Gastroesophageal sphincter (tissue), 4 donors: ENCODE measurements at regions not wholly inside any gene's neighbourhood (a gene's known extent, or its start where the extent isn't known, plus 50 kb on each side); places are given as distances from the start of the nearest gene placed in this dataset.

Experiments
- ATAC-seq: fragments of 150-250 bp; one replicate; pipeline ENCODE4 v1.9.1; 2016; ENCODE audit warnings: mild to moderate bottlenecking, moderate library complexity
- H3K27ac ChIP-seq, 4 donors: fragments of 200-600 bp; sonication (generic) in 3 of 4; 1 replicate in 3 of 4; 2 replicates in 1 of 4; pipeline ENCODE4 v1.5.1; 2016 to 2019
- H3K27me3 ChIP-seq: fragments of 200-600 bp; sonication (generic); one replicate; pipeline ENCODE4 v1.5.1; 2019
- H3K36me3 ChIP-seq, 2 donors: fragments of 200-600 bp; sonication (generic); one replicate each; pipeline ENCODE4 v1.5.1; 2019; ENCODE audit warnings: control low read depth in 1 of 2
- H3K4me1 ChIP-seq, 3 donors: fragments of 200-600 bp; sonication (generic); 1 replicate in 2 of 3; 2 replicates in 1 of 3; pipeline ENCODE4 v1.5.1; 2016 to 2019; ENCODE audit warnings: control low read depth in 2 of 3
- H3K4me3 ChIP-seq, 2 donors: fragments of 200-600 bp; sonication (generic); one replicate each; pipeline ENCODE4 v1.5.1; 2019; ENCODE audit warnings: mild to moderate bottlenecking in 1 of 2, moderate library complexity in 1 of 2
- H3K9me3 ChIP-seq, 3 donors: fragments of 200-600 bp; sonication (generic); one replicate each; pipeline ENCODE4 v1.5.1; 2017 to 2019; ENCODE audit warnings: control low read depth in 2 of 3
- EP300 ChIP-seq: sonication (generic); formaldehyde crosslinking; IDR thresholded peaks from one replicate; pipeline ENCODE4 v1.6.1; 2017; ENCODE audit warnings: antibody characterized with exemption, mild to moderate bottlenecking
- POLR2A ChIP-seq, 2 donors: fragments of 450-650 bp; IDR thresholded peaks; one replicate each; pipeline ENCODE4 v1.6.1; 2017; ENCODE audit warnings: antibody characterized with exemption in 2 of 2, mild to moderate bottlenecking in 2 of 2, moderate library complexity in 1 of 2
- POLR2AphosphoS5 ChIP-seq: sonication (generic); formaldehyde crosslinking; IDR thresholded peaks from one replicate; pipeline ENCODE4 v1.6.1; 2017; ENCODE audit warnings: antibody characterized with exemption
- WGBS, 2 donors: methylation state at CpG; one replicate each; pipeline ENCODE4 v1.1.5; 2018; ENCODE audit warnings: low coverage in 1 of 2; 5-methylcytosine and 5-hydroxymethylcytosine counted together
- TF ChIP-seq, protein P1 (sequence below), 4 experiments: fragments of 200-600 bp in 2 of 4; fragments of 450-650 bp in 2 of 4; sonication (generic) in 1 of 4; IDR thresholded peaks; one replicate each; pipeline ENCODE4 v1.5.1; 2017 to 2019; ENCODE audit warnings: antibody characterized with exemption in 4 of 4, mild to moderate bottlenecking in 2 of 4, moderate library complexity in 2 of 4

DNA sequence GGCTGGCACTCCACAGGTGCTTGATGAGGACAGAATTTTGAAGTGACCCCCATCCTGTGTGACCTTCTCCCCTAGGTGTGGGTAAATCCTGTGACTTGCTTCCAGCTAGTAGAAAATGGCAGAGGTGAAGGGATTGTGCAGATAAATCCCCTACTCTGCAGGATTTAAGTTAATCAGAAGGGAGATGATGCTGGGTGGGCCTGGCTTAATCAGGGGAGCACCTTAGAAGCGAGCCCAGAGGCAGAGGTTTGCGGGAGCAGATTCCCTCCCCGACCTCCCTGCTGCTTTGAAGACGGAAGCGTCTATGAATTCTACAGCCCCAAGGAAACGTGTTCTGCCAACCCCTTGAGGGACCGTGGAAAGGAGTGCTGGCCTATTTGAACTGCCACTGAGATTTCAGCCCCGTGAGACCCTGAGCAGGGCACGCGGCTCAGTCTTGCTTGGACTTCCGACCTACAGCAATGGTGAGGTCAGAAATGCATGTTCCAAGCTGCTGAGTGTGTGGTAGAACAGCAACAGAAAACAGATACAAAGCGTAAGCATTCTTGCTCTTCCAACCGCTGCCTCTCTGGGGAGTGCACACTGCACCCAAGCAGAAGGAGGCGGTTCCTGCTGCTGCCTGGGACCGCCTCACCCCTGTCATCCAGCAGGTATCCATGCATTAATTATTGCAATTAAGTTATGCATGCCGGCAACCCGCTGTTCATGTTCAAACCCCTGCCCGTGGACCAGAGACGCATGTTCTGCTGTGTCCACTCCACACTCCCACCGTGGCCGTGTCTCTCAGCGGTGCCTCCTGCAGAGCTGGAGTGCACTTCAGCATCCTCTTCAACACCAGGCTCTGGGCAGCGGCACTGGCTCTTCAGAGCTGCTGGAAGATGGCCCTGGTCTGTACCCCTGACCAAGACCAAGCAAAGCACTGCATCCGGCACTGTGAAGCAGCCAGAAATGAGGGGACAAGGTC is 54.6 kb upstream of the RXRA start:
- H3K9me3 ChIP-seq = no peaks in the 10 kb centered on the region
- 40 to 77% methylated on average over 2 to 7 of the region's 24 CpGs for WGBS, 2 donors
- ATAC-seq = no peak
- H3K27ac ChIP-seq = no peak overlapping the region
- H3K27me3 ChIP-seq = peaks cover 7% of the 10 kb centered on the region
- no peaks in the 10 kb centered on the region for H3K36me3 ChIP-seq
- no peak for TF ChIP-seq POLR2A (IDR thresholded peaks at IDR 0.05)
- TF ChIP-seq, protein P1, sequence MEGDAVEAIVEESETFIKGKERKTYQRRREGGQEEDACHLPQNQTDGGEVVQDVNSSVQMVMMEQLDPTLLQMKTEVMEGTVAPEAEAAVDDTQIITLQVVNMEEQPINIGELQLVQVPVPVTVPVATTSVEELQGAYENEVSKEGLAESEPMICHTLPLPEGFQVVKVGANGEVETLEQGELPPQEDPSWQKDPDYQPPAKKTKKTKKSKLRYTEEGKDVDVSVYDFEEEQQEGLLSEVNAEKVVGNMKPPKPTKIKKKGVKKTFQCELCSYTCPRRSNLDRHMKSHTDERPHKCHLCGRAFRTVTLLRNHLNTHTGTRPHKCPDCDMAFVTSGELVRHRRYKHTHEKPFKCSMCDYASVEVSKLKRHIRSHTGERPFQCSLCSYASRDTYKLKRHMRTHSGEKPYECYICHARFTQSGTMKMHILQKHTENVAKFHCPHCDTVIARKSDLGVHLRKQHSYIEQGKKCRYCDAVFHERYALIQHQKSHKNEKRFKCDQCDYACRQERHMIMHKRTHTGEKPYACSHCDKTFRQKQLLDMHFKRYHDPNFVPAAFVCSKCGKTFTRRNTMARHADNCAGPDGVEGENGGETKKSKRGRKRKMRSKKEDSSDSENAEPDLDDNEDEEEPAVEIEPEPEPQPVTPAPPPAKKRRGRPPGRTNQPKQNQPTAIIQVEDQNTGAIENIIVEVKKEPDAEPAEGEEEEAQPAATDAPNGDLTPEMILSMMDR (IDR thresholded peaks at IDR 0.05) = no peak
- no peak for TF ChIP-seq EP300
- TF ChIP-seq POLR2AphosphoS5 = no peak
- no peak overlapping the region for H3K4me3 ChIP-seq
- peaks cover 0 to 1% (median 0%) of the 10 kb centered on the region in 3 donors for H3K4me1 ChIP-seq

DNA sequence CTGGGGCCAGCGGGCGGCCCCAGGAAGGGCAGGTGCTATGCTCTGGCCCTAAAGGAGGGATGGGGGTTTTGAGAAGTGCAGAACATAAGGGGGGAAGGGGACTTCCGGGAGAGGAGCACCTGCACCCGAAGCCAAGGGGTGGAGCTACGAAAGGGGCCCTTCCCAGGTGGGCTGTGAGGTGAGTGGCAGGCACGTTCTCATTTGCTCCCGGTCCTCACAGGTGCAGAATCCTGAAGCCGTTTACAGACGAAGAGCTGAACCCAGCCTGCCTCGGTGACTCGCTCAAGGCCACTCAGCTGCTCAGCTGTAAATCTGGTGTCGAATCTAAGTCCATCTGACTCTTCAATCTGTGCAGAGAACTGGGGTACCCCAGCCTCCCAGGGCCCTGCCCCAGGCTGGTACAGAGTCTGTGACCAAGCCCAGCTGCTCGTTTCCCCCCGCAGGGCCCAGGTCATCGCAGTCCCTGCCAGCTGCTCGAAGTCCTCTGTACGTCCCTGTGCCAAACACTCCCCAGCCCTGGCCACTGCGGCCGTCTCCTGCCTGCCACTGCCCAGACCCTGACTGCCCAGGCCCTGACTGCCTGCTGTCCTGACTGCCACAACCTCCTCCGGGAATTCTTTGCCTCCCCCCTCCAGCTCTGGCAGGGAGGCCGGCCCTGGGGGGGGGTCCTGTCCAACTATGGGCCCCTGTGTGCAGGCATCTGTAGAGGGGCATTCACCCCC is 53.8 kb upstream of the RXRA start:
- 75 to 79% methylated on average over 4 to 6 of the region's 21 CpGs for WGBS, 2 donors
- Histone ChIP-seq H3K36me3 (no peaks in the 10 kb centered on the region), H3K4me3 (no peak overlapping the region), H3K9me3 (no peaks in the 10 kb centered on the region), H3K27me3 (peaks cover 7% of the 10 kb centered on the region), H3K4me1 (peaks cover 0 to 10% (median 0%) of the 10 kb centered on the region in 3 donors), H3K27ac (no peak overlapping the region)
- ATAC-seq = no peak
- TF ChIP-seq EP300 = no peak
- no peak for TF ChIP-seq POLR2A (IDR thresholded peaks at IDR 0.05)
- no peak for TF ChIP-seq POLR2AphosphoS5
- TF ChIP-seq, protein P1 (IDR thresholded peaks at IDR 0.05) = no peak

DNA sequence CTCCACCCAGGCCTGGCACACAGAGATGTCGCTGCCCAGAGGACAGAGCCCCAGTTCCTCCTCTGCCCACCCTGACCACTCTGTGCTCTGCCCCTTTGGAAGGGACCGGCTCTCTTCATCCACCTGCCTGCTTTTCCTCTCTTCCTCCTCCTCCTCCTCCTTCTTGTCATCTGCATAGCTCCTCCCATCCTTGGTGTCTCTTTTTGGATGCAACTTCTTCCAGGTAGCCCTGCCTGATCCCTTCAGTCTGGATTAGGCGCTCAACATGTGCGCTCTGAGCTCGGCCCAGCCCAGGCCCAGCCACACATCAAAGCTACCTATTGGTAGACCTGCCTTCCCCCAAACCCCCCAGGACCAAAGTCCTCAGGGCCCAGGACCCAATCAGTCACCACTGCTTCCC is 52.6 kb upstream of the RXRA start:
- 88 to 93% methylated on average over 3 to 4 of the region's 5 CpGs for WGBS, 2 donors
- Histone ChIP-seq H3K4me3 (no peak overlapping the region), H3K4me1 (peaks cover 0 to 11% (median 0%) of the 10 kb centered on the region in 3 donors), H3K36me3 (no peaks in the 10 kb centered on the region), H3K27ac (no peak overlapping the region), H3K27me3 (peaks cover 7% of the 10 kb centered on the region), H3K9me3 (no peaks in the 10 kb centered on the region)
- no peak for TF ChIP-seq POLR2AphosphoS5
- TF ChIP-seq EP300 = no peak
- TF ChIP-seq, protein P1 (IDR thresholded peaks at IDR 0.05) = no peak
- TF ChIP-seq POLR2A (IDR thresholded peaks at IDR 0.05) = no peak
- no peak for ATAC-seq

DNA sequence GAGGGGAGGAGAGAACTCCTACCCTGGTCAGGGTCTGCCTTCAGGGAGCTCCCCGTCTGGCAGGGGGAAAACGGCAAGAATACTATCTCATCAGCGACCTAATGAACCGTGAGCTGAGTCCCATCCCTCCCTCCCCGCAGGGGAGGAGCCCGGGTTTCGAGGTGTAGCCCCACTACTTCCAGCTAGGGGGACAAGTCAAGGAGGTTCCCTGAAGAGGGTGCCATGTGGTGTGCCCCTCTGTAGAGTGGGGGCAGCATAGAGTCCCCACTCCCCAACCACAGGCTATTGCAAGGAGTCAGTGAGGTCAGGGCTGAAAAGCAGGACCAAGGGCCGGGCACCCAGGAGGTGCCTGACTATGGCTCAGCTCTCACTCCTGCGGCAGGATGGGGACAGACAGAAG is 50.9 kb upstream of the RXRA start:
- H3K36me3 ChIP-seq = no peaks in the 10 kb centered on the region
- H3K9me3 ChIP-seq = no peaks in the 10 kb centered on the region
- peaks cover 0 to 11% (median 0%) of the 10 kb centered on the region in 3 donors for H3K4me1 ChIP-seq
- H3K27me3 ChIP-seq = peaks cover 7% of the 10 kb centered on the region
- no peak overlapping the region for H3K4me3 ChIP-seq
- TF ChIP-seq POLR2A (IDR thresholded peaks at IDR 0.05) (no peak), POLR2AphosphoS5 (no peak), EP300 (no peak)
- TF ChIP-seq, protein P1 (IDR thresholded peaks at IDR 0.05) = no peak
- ATAC-seq = no peak
- no peak overlapping the region for H3K27ac ChIP-seq
- 64 to 74% methylated on average over 2 to 6 of the region's 9 CpGs for WGBS, 2 donors
